Stimulated activated CD4-positive, alpha-beta T cell treated with anti-CD3 and anti-CD28 coated beads, Interleukin-1b, Interleukin-23, amount 100 ng/mL, for 4 hours (primary cell): ENCODE measurements at regions not wholly inside any gene's neighbourhood (a gene's known extent, or its start where the extent isn't known, plus 50 kb on each side); places are given as distances from the start of the nearest gene placed in this dataset.

Experiments
- DNase-seq, 2 donors: peaks; one replicate each; pipeline ENCODE4 v3.0.0-alpha.2; 2020; ENCODE audit warnings: low read depth in 2 of 2

GRCh38 chr1:39136638-39137037 is 67.9 kb upstream of the MACF1 start:
- no peak for DNase-seq

DNA sequence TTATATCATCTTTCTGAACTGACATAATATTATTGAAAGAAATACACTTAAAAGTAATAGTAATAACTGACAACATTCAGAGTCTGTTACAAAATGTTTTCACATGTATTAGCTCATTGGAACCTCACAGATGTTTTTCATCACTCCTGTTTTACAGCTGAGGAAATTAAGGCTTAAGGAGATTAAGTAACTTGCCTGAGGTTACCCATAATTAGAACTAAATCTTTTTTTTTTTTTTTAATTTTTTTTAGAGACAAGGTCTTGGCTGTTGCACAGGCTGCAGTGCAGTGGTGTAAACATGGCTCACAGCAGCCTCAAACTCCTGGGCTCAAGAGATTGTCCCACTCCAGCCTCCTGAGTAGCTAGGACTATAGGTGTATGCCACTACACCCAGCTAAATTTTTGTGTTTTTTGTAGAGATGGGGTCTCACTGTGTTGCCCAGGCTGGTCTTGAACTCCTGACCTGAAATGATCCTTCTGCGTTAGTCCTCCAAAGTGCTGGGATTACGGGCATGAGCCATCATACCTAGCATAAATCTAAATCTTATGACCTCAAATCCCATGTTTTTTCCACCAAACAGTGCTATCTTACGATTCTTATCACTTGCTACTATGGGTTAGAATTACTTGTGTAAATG is 64.7 kb upstream of the MACF1 start:
- DNase-seq, result no peak

DNA sequence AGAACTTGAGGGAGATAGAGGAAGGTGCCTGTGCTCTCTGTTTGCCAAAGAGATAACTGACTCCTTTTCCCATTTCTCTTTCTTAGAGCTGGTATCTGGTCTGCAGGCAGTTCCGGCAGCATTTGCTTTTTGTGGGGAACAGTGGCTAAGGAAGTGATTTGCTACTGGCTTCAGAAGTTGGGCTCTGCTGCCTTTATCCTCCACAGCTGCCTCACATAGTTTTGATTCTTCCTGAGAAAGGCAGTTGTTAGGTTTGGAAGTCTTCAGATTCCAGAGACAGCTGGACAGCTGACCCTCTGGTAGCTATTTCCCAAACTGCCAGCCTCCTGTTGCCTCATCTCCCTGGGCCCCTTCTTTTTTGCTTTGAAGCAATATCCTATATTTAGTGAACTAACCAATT is 62.6 kb upstream of the MACF1 start:
- DNase-seq, result no peak

- DNase-seq, result no peak
Observed at GRCh38 chr1:39142401-39143060, 62.0 kb upstream of the MACF1 start.

GRCh38 chr1:39144924-39145323 is 59.6 kb upstream of the MACF1 start:
- no peak for DNase-seq

DNA sequence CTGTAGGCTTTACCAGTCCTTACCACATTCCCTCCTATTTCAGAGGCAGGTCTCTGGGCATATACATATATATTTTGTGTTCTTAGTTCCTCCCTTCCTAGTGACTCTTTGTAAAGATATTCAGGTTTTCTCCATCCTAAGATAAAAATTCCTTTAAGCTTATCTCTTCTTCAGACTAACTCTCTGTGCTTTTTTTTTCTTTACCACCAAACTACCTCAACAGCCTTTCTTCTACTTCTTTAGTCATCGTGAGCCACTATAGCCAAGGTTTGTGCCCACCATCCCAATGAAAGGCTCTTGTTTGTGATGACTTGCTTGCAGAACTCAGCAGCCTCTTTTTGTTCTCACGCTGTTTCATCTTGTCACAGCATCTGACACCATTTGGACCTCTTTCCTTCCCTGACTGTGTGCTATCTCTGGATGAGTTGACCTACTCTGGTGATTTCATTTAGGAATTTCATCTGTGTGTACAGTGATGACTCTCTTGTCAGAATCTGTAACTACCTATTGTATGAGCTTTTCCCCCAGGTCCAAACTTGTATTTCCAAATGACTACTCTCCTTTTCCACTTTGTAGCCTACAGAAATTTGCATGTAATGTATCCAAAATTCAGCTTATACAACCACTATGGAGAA is 59.0 kb upstream of the MACF1 start:
- no peak for DNase-seq

DNA sequence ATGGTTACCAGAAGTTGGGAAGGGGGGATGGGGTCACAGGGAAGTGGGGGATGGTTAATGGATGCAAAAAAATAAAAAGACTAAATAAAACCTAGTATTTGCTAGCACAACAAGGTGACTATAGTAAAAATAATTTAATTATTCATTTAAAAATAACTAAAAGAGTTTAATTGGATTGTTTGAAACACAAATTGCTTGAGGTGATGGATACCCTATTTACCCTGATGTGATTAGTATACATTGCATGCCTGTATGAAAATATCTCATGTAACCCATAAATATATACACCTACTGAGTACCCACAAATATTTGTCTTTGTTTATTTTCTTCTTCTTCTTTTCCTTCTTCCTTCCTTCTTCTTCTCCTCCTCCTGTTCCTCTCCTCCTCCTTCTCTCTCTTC is 57.8 kb upstream of the MACF1 start:
- DNase-seq, result no peak

DNA sequence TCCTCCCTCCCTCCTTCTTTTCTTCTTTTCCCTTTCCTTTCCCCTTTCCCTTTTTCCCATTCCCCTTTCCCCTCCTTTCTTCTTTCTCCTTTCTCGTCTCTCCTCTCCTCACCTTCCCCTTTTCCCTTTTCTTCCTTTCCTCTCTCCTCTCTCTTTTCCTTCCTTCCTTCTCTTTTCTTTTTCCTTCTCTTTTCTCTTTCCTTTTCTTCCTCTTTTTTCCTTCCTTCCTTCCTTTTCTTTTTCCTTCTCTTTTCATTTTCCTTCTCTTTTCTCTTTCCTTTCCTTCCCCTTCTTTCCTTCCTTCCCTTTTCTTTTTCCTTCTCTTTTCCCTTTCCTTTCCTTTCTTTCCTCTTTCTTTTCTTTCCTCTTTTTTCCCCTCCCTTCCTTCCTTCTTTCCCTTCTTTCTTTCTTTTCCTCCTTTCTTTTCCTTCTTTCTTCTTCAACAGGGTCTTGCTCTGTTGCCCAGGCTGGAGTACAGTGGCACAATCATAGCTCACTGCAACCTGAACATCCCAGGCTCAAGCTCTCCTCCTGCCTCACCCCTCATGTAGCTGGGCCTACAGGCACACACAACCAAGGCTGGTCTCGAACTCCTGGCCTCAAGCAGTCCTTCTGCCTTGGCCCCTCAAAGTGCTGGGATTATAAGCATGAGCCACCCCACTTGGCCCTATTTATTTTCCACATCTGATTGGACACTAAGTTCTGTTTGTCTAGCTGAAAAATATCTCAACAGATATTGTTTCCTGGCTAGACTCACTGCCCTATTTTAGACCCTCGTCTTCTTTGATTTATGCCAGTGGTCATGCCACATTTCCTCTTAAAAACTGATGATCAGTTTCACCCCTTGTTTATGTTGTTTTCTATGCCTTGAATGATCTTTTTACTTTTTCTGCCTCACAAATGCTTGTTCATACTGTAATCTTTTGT is 57.1 kb upstream of the MACF1 start:
- DNase-seq, result no peak

DNA sequence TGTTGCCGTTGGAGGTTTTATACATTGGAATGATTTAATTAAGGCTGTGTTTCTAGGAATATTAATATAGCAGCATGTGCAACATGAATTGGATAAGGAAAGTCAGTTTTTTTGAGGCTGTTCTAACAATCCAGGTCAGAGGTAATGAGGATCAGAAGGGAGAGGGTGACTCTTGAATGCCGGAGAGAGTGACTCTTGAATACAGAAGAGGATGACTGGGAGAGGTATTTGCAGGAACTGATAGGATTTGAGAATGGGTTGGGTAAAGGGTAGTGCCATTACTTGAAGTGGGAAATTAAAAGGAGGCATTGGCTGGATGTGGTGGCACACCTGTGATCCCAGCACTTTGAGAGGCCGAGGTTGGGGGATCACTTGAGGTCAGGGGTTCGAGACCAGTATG is 55.6 kb upstream of the MACF1 start:
- no peak for DNase-seq

- DNase-seq, result no peak
Observed at GRCh38 chr1:39149509-39149908, 55.0 kb upstream of the MACF1 start.

DNA sequence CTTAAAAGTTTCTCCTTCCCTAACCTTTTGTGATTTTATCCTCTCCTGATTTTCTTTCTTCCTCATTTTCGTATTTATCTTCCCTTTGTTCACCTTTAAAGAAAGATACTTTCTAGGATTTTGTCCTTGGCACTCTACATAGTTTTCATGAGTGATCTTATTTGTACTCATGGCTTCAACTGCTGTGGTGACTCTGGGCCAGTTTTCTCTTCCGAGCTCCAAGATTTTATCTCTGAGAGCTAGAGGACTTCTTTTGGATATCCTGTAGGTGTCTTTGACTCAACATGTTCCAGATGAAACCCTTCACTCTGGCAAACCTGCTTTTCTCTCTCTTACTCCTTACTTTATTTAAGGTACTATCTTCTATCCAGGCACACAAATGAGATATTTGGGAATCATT is 53.7 kb upstream of the MACF1 start:
- DNase-seq, result no peak

DNA sequence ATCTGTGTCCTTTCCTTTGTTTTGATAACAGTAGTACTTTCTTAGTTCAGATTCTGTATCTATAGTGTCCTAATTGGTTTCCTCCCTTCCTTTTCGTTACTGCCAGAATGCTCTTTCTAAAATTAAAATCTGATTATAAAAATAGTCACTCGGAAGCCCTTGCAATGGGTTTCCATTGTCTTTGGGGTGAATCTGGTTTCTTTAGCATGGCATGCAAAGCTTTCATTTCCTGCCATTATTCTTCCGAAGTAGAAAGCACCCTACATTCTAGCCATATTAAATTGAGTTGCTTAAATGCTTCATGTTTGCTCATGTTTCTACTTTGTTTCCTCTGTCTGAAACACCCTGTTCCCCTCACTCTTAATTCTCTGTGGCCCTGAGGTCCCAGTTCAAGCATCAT is 53.2 kb upstream of the MACF1 start:
- DNase-seq, result no peak

GRCh38 chr1:39152923-39153322 is 51.6 kb upstream of the MACF1 start:
- no peak for DNase-seq

GRCh38 chr1:39153684-39154083 is 50.8 kb upstream of the MACF1 start:
- no peak for DNase-seq

DNA sequence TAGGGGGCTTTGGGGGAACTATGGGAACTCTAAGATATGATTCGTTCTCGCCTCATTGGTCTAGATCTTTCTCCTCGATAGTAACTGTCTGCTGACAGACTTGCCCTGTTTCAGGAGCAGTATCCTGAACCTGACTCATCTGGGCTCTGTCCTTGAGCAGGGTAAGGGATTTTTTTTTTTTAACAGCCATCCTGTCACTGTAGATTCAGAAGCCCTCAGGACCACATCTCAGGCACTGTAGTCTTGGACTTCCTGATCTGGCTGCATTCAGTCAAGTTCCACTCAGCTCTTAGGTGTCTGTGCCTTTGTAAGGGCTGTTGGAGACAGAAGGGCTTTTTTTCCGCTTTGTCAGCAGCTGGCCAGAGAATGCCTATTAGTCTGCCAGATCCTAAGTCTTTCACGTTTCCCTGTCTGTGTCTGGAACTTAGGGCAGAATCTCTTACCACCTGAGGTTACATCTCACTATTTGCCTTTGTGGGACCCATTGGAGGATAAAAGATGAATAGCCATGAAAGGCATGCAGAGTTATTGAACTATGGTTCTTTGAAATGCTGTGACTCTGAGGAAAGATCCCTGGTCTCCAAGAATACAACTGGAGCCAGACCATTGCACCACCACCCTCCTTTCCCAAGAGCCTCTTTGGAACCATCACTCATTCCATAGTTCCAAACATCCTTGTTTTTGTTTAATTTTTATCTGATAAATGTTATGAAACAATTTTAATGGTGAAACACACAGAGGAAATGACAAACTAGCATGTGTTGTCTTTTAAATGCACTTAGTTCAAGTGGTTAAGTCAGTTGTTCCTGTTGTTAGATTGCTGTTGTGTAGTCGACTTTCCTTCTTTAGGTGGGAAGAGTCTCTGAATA is 49.7 kb upstream of the MACF1 start:
- DNase-seq, result no peak
